Activated CD8-positive, alpha-beta memory T cell treated with anti-CD3 and anti-CD28 coated beads, Interleukin-2, amount 50 U/mL, for 24 hours (primary cell): ENCODE measurements at regions not wholly inside any gene's neighbourhood (a gene's known extent, or its start where the extent isn't known, plus 50 kb on each side); places are given as distances from the start of the nearest gene placed in this dataset.

Source experiments
- DNase-seq: peaks from one replicate; pipeline ENCODE4 v3.0.0-alpha.2; 2020; ENCODE audit errors: extremely low read depth

- no peak for DNase-seq
Observed at GRCh38 chr9:129400971-129401622, 219.8 kb downstream of the C9orf50 start.

- DNase-seq, result no peak
Observed at GRCh38 chr9:129400001-129400970, 220.6 kb downstream of the C9orf50 start.

- no peak for DNase-seq
Observed at GRCh38 chr9:129399634-129399990, 221.3 kb downstream of the C9orf50 start.

- no peak for DNase-seq
Observed at GRCh38 chr9:129398961-129399633, 221.0 kb upstream of the IER5L start.

GRCh38 chr9:129398101-129398960 is 220.3 kb upstream of the IER5L start:
- DNase-seq, result no peak

GRCh38 chr9:129397335-129397734 is 219.3 kb upstream of the IER5L start:
- no peak for DNase-seq

GRCh38 chr9:129396365-129396708 is 218.3 kb upstream of the IER5L start:
- DNase-seq, result no peak

GRCh38 chr9:129395633-129396364 is 217.7 kb upstream of the IER5L start:
- DNase-seq, result no peak

GRCh38 chr9:129394886-129395279 is 216.8 kb upstream of the IER5L start:
- no peak for DNase-seq

GRCh38 chr9:129394061-129394885 is 216.2 kb upstream of the IER5L start:
- DNase-seq, result no peak

- no peak for DNase-seq
Observed at GRCh38 chr9:129393064-129393463, 215.0 kb upstream of the IER5L start.

GRCh38 chr9:129392093-129392541 is 214.1 kb upstream of the IER5L start:
- no peak for DNase-seq

- no peak for DNase-seq
Observed at GRCh38 chr9:129391221-129391661, 213.2 kb upstream of the IER5L start.

GRCh38 chr9:129390541-129390940 is 212.5 kb upstream of the IER5L start:
- DNase-seq, result no peak

GRCh38 chr9:129387822-129388221 is 209.8 kb upstream of the IER5L start:
- no peak for DNase-seq

- DNase-seq, result no peak
Observed at GRCh38 chr9:129386812-129387177, 208.7 kb upstream of the IER5L start.

GRCh38 chr9:129385211-129385934 is 207.3 kb upstream of the IER5L start:
- no peak for DNase-seq

- DNase-seq, result no peak
Observed at GRCh38 chr9:129384491-129385210, 206.6 kb upstream of the IER5L start.
